ENCODE measurements at regions not wholly inside any gene's neighbourhood (a gene's known extent, or its start where the extent isn't known, plus 50 kb on each side); places are given as distances from the start of the nearest gene placed in this dataset.

DNA sequence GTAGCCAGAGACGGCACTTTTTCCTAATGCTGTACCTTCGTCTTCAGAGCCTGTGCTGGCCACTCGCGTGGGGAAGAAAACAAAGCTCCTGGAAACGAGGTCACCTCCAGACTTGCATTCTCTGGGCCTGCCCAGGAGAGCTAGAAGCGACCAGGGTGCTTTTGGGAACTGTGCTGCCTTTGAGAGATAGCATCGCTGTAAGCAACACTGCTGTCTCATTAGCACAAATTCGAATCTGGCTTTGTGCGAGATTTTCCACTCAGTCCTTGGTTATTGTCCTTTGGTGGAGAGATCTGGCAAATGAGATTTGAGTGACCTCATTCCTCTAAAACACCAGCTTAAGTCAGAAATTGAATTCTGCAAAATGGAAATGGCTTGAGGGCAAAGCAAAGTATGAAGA lies 66.1 kb upstream of the TLR3 start:
- TF ChIP-seq CTCF (conservative IDR thresholded peaks at IDR 0.05; ENCODE audit: low read length), result no peak
- H3K4me3 ChIP-seq (ENCODE audit: low read length), result no peak overlapping the region
- DNase-seq (ENCODE audit: low read depth), result no peak

GRCh38 chr4:186003746-186004145 lies 65.2 kb upstream of the TLR3 start:
- TF ChIP-seq CTCF (conservative IDR thresholded peaks at IDR 0.05; ENCODE audit: low read length), result no peak
- no peak for DNase-seq (ENCODE audit: low read depth)

GRCh38 chr4:186008057-186008456 lies 60.9 kb upstream of the TLR3 start:
- no peak for DNase-seq (ENCODE audit: low read depth)
- H3K4me3 ChIP-seq (ENCODE audit: low read length), result no peak overlapping the region
- no peak for TF ChIP-seq CTCF (conservative IDR thresholded peaks at IDR 0.05; ENCODE audit: low read length)

More at GRCh38 chr4:186003746-186004145, 65.2 kb upstream of the TLR3 start:
- H3K4me3 ChIP-seq (ENCODE audit: low read length), result no peak overlapping the region

DNA sequence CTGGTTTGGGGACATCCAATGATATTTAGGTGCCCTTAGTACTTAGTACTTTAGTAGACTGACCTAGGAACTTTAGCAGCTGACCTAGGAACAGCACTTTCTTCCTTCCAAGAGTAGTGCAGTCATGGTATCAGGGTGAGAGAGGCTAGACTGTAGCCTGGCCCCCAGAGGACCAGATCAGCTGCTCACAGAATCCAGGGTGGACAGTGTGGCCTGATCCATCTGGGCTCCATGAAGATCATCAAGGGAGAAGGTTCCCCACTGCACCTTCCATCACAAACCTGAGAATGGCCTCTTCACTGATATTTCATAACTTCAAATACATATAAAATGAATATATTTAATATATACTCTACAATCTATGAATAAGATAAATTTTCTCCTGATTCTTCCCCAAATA lies 59.0 kb upstream of the TLR3 start:
- DNase-seq (ENCODE audit: low read depth), result no peak
- TF ChIP-seq CTCF (conservative IDR thresholded peaks at IDR 0.05; ENCODE audit: low read length), result no peak
- no peak overlapping the region for H3K4me3 ChIP-seq (ENCODE audit: low read length)

DNA sequence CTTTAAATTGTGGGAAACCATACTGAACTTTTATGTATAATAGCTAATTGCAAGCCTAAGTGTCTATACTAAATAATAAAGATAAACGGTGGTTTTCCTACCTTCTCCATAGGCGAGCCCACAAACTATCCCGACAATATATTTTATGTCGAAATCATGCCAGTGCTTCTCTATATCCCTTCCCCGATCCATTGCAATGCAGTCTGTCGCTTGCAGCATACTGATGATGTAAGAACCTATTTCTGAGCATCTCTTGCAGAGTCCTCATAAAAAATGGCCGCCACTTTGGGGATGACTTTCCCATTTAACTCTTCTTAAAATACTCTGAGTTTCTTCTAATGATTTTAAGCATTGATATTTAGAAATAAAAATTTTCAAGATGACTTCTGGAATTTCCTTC lies 58.1 kb upstream of the TLR3 start:
- TF ChIP-seq CTCF (conservative IDR thresholded peaks at IDR 0.05; ENCODE audit: low read length), result no peak
- no peak for DNase-seq (ENCODE audit: low read depth)
- no peak overlapping the region for H3K4me3 ChIP-seq (ENCODE audit: low read length)

DNA sequence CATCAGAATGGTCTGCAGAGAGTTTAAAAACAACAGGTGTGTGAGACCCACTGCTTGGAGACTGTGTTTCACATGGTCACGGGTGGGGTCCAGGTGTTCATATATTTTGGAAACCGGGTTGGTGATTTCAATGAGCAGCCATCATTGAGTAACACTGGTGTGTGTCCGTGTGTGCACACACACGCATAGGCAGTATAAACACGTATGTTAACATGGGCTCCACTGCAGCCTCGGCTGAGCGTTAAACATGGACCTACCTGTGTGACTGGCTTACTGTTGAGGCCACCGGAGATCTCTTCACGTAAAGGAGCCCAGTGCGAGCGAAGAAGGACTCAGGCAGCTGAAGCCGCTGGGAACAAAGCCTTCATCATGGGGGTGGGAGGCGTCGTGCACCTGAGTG lies 56.9 kb upstream of the TLR3 start:
- no peak overlapping the region for H3K4me3 ChIP-seq (ENCODE audit: low read length)
- DNase-seq (ENCODE audit: low read depth), result no peak
- TF ChIP-seq CTCF (conservative IDR thresholded peaks at IDR 0.05; ENCODE audit: low read length), result no peak

DNA sequence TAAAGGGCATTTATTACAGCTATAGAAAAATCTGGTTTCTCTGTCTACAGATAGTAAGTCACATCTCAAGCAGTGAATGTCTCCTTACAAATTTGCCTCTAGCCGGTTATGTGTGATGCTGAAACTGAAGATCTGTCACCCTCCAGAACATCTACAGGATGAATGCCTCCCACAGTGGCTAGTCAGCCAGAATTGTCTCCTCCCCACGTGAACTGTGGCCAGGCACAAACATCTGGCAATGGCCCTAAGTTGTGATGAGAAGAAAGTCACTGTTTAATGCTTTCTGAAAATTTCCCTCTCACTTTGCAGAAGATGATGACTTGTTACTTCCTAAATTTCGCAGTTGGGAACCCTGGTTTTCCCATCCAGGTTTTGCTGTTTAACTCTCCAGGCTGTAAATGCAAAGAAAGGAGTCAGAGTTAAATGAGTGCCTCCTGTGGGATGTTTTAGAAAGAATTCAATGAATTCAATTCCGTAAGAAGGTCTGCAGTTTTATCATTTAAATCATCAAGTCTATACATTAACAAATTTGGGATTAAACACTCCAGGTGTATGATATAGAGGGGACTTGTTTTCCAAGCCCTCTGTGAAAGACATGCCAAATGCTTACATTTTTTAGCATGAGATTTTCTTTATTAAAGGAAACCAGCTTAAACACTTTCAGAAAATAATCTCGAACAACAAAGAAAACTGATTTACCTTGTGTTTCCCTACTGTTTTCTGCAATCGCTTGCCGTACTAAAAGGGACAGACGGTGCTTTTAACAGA lies 55.4 kb upstream of the TLR3 start:
- DNase-seq (ENCODE audit: low read depth), result no peak
- H3K4me3 ChIP-seq (ENCODE audit: low read length), result no peak overlapping the region
- no peak for TF ChIP-seq CTCF (conservative IDR thresholded peaks at IDR 0.05; ENCODE audit: low read length)
